ENCODE measurements at regions not wholly inside any gene's neighbourhood (a gene's known extent, or its start where the extent isn't known, plus 50 kb on each side); places are given as distances from the start of the nearest gene placed in this dataset.

DNA sequence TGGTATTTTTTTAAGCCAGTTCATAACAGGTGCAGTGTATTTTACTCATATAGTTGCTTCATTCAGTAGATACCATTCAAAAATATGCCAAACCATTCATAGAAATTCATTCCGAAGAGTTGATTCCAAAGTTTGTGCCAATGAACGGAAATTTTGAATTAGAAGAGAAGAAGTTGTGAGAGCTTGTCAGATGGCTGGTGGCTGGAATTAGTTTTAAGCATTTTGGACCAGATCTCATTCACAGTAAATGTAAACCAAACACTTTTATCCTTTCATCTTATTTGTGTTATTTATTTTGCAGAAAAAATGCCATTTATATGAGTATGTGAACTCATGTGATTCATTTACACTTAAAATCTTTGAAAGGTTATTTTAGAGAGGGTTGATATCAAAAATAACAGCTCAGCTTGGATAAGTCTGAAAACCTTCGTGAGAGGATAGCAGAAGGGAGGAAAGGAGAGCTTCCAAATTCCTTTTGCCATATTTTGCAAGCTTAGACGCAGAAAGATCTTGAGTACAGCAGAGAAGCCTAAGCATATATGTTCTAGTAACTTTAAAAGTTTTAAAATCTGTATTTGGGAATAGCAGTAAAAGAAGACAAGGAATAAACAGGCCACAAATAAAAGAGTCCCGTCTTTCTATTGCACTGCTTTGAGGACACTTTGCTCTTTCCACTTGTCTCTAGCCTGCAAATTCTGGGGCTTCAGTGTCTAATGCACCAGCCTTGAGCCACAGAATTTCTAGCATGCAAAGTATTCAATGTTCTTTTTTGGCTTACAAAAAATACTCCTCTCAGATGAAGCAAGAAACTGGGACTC, 253.6 kb upstream of the FLRT2 start:
- Histone ChIP-seq H3K9me3 (no peaks in the 10 kb centered on the region), H3K4me3 (no peak overlapping the region), H3K4me1 (no peaks in the 10 kb centered on the region), H3K36me3 (no peaks in the 10 kb centered on the region), H3K27ac (no peak overlapping the region), H3K27me3 (no peaks in the 10 kb centered on the region)
- intact Hi-C loops (cut with DNase I; ENCODE audit: low total_unique reads) (no loop called here), in situ Hi-C loops (cut with MboI; ENCODE audit: low pct_ligation_motif_present in 1 of 4, low pct_unique_long_range_greater_than_20kb in 1 of 4, low sequenced_read_pairs in 3 of 4) (no loop called here)
- 64% methylated on average over 5 of the region's 5 CpGs for WGBS, 2 donors (ENCODE audit: low coverage in 1 of 2)
- TF ChIP-seq EP300 (IDR thresholded peaks at IDR 0.05; ENCODE audit: low read depth), result no peak
- no peak for DNase-seq

DNA sequence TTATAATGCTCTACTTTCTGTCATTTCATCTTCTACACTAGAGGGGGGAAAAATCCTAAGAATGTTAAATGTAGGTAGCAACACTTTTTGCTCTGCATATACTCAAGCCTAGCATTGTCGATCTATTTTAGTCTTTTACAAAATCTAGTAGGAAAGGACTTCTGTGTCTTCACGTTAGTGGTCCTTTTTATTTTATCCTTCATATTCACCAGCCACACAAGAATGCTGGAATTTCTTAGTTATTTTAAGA, 253.0 kb upstream of the FLRT2 start:
- H3K27ac ChIP-seq, result no peak overlapping the region
- no peaks in the 10 kb centered on the region for H3K36me3 ChIP-seq
- in situ Hi-C loops (cut with MboI; ENCODE audit: low pct_ligation_motif_present in 1 of 4, low pct_unique_long_range_greater_than_20kb in 1 of 4, low sequenced_read_pairs in 3 of 4), result no loop called here
- TF ChIP-seq POLR2A (IDR thresholded peaks at IDR 0.05) (no peak), EP300 (IDR thresholded peaks at IDR 0.05; ENCODE audit: low read depth) (no peak), POLR2AphosphoS5 (IDR thresholded peaks at IDR 0.05) (no peak)
- TF ChIP-seq, protein P1, sequence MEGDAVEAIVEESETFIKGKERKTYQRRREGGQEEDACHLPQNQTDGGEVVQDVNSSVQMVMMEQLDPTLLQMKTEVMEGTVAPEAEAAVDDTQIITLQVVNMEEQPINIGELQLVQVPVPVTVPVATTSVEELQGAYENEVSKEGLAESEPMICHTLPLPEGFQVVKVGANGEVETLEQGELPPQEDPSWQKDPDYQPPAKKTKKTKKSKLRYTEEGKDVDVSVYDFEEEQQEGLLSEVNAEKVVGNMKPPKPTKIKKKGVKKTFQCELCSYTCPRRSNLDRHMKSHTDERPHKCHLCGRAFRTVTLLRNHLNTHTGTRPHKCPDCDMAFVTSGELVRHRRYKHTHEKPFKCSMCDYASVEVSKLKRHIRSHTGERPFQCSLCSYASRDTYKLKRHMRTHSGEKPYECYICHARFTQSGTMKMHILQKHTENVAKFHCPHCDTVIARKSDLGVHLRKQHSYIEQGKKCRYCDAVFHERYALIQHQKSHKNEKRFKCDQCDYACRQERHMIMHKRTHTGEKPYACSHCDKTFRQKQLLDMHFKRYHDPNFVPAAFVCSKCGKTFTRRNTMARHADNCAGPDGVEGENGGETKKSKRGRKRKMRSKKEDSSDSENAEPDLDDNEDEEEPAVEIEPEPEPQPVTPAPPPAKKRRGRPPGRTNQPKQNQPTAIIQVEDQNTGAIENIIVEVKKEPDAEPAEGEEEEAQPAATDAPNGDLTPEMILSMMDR (IDR thresholded peaks at IDR 0.05), result no peak
- WGBS, 2 donors (ENCODE audit: low coverage in 1 of 2), result 75 to 83% methylated on average over 2 of the region's 2 CpGs
- H3K9me3 ChIP-seq, result no peaks in the 10 kb centered on the region
- intact Hi-C loops (cut with DNase I; ENCODE audit: low total_unique reads), result no loop called here
- no peaks in the 10 kb centered on the region for H3K4me1 ChIP-seq
- H3K4me3 ChIP-seq, result no peak overlapping the region
- no peaks in the 10 kb centered on the region for H3K27me3 ChIP-seq
- DNase-seq, result no peak

DNA sequence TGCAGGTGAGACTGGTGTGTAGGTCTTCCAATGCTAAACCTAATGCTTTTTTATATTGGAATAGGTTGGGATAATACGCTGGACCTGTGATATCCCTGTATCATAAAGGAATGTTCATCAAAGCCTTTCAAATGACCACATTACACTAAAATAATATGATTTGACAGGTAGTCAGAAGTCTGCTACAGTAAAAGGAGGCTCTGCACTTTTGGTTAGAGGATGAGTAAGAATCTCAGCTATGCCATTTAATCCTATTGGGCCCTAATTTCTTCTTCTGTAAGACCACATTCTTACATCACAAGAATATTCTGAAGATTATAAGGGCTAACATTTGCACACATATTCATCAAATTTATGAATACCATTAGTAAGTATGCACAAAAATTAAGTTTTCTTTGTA, 250.5 kb upstream of the FLRT2 start:
- WGBS, 2 donors (ENCODE audit: low coverage in 1 of 2), result 89 to 100% methylated on average over 1 of the region's 1 CpG
- H3K36me3 ChIP-seq, result no peaks in the 10 kb centered on the region
- in situ Hi-C loops (cut with MboI; ENCODE audit: low pct_ligation_motif_present in 1 of 4, low pct_unique_long_range_greater_than_20kb in 1 of 4, low sequenced_read_pairs in 3 of 4), result no loop called here
- H3K9me3 ChIP-seq, result no peaks in the 10 kb centered on the region
- H3K4me3 ChIP-seq, result no peak overlapping the region
- no peaks in the 10 kb centered on the region for H3K4me1 ChIP-seq
- no peak overlapping the region for H3K27ac ChIP-seq
- TF ChIP-seq EP300 (IDR thresholded peaks at IDR 0.05; ENCODE audit: low read depth) (no peak), POLR2A (IDR thresholded peaks at IDR 0.05) (no peak), POLR2AphosphoS5 (IDR thresholded peaks at IDR 0.05) (no peak)
- TF ChIP-seq, protein P1 (IDR thresholded peaks at IDR 0.05), result no peak
- no peak for DNase-seq
- intact Hi-C loops (cut with DNase I; ENCODE audit: low total_unique reads), result no loop called here
- H3K27me3 ChIP-seq, result no peaks in the 10 kb centered on the region

DNA sequence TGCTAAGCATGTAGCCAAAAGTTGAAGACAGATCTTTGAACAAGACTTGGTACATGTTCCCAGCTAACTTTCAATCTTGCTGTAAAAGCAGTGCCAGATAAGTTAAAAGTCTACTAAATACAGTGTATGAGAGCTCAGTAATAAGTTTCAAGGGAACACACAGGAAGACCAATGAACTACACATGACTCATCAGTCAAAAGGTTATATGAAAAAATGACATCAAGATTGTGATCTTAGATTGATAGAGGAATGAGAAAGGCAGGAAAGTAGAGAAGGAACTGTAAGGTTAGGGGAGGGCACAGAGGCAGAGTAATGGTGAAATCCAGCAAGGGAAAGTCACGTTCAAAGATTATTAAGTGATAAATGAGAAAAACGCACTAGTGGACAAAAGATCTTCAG, 249.9 kb upstream of the FLRT2 start:
- in situ Hi-C loops (cut with MboI; ENCODE audit: low pct_ligation_motif_present in 1 of 4, low pct_unique_long_range_greater_than_20kb in 1 of 4, low sequenced_read_pairs in 3 of 4) (no loop called here), intact Hi-C loops (cut with DNase I; ENCODE audit: low total_unique reads) (no loop called here)
- DNase-seq, result no peak
- WGBS, 2 donors (ENCODE audit: low coverage in 1 of 2), result 76 to 87% methylated on average over 2 of the region's 2 CpGs
- Histone ChIP-seq H3K9me3 (no peaks in the 10 kb centered on the region), H3K27me3 (no peaks in the 10 kb centered on the region), H3K4me3 (no peak overlapping the region), H3K27ac (no peak overlapping the region), H3K4me1 (no peaks in the 10 kb centered on the region), H3K36me3 (no peaks in the 10 kb centered on the region)
- TF ChIP-seq POLR2A (IDR thresholded peaks at IDR 0.05) (no peak), POLR2AphosphoS5 (IDR thresholded peaks at IDR 0.05) (no peak), EP300 (IDR thresholded peaks at IDR 0.05; ENCODE audit: low read depth) (no peak)
- TF ChIP-seq, protein P1 (IDR thresholded peaks at IDR 0.05), result no peak

DNA sequence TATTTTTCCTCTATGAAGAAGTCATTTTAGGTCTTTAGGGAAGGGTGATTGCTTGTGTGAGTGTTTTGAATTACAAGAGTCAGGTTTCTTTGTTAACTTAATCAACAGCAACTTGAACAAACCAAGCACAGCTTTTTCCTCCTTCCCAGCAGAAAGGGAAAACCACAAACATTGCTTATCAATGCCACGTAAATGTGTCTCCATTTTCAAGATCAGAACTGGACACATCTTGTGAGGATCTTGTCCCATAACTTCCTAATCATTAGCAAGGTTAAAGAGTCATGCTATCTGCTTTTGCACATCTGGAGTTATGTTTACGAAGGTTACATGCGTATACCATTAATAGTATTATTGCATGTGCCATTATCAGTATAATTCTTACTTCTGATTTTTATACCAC, 248.0 kb upstream of the FLRT2 start:
- Histone ChIP-seq H3K27ac (no peak overlapping the region), H3K4me3 (no peak overlapping the region), H3K4me1 (no peaks in the 10 kb centered on the region), H3K27me3 (no peaks in the 10 kb centered on the region), H3K36me3 (no peaks in the 10 kb centered on the region), H3K9me3 (no peaks in the 10 kb centered on the region)
- no peak for TF ChIP-seq EP300 (IDR thresholded peaks at IDR 0.05; ENCODE audit: low read depth)
- no peak for TF ChIP-seq POLR2A (IDR thresholded peaks at IDR 0.05)
- TF ChIP-seq POLR2AphosphoS5 (IDR thresholded peaks at IDR 0.05), result no peak
- TF ChIP-seq, protein P1 (IDR thresholded peaks at IDR 0.05), result no peak
- 77 to 80% methylated on average over 3 of the region's 3 CpGs for WGBS, 2 donors (ENCODE audit: low coverage in 1 of 2)
- intact Hi-C loops (cut with DNase I; ENCODE audit: low total_unique reads) (no loop called here), in situ Hi-C loops (cut with MboI; ENCODE audit: low pct_ligation_motif_present in 1 of 4, low pct_unique_long_range_greater_than_20kb in 1 of 4, low sequenced_read_pairs in 3 of 4) (no loop called here)
- DNase-seq, result no peak

Measured in transverse colon (tissue), 4 donors.